Naive thymus-derived CD4-positive, alpha-beta T cell (primary cell): ENCODE measurements at regions not wholly inside any gene's neighbourhood (a gene's known extent, or its start where the extent isn't known, plus 50 kb on each side); places are given as distances from the start of the nearest gene placed in this dataset.

ENCODE experiments used
- ATAC-seq: fragments of 150-1000 bp; cut with Tn5 transposase; 2 replicates; pipeline ENCODE4 v1.10.0; 2021; ENCODE audit warnings: mild to moderate bottlenecking, moderate library complexity
- CTCF ChIA-PET: fragments of 350-600 bp; sonication (Branson Sonifier 250); formaldehyde crosslinking; loops from one replicate; lab custom pipeline; 2021; ENCODE audit warnings: antibody characterized with exemption; lab: Charles Lee
- POLR2A ChIA-PET: fragments of 350-600 bp; sonication (Branson Sonifier 250); formaldehyde crosslinking; loops from one replicate; lab custom pipeline; 2021; ENCODE audit warnings: antibody characterized with exemption, inconsistent platforms; lab: Charles Lee
- DNase-seq, 9 donors: peaks; one replicate each; pipeline versions ENCODE4 v3.0.0 to v3.0.0-alpha.2; 2020 to 2022; ENCODE audit warnings: mixed read lengths in 1 of 9
- H3K27ac ChIP-seq: one replicate; pipeline ENCODE4 v1.7.0; 2013; ENCODE audit warnings: mild to moderate bottlenecking, low read depth, low read length, moderate library complexity
- H3K27me3 ChIP-seq, 2 donors: one replicate each; pipeline ENCODE4 v1.7.0; 2013; ENCODE audit warnings: low read length in 2 of 2, mild to moderate bottlenecking in 2 of 2, moderate library complexity in 2 of 2; ENCODE audit not compliant: control insufficient read depth in 2 of 2, insufficient read depth in 2 of 2
- H3K36me3 ChIP-seq, 3 experiments: 1 replicate in 2 of 3; 2 replicates in 1 of 3; pipeline ENCODE4 v1.7.0; 2013; ENCODE audit warnings: low read length in 3 of 3, mild to moderate bottlenecking in 3 of 3, moderate library complexity in 1 of 3; ENCODE audit not compliant: insufficient read depth in 3 of 3, control insufficient read depth in 2 of 3
- H3K4me1 ChIP-seq, 2 donors: one replicate each; pipeline ENCODE4 v1.7.0; 2013; ENCODE audit warnings: low read length in 2 of 2, mild to moderate bottlenecking in 2 of 2, moderate library complexity in 1 of 2; ENCODE audit not compliant: control insufficient read depth in 2 of 2, insufficient read depth in 2 of 2
- H3K4me3 ChIP-seq: 2 replicates; pipeline ENCODE4 v1.7.0; 2013; ENCODE audit warnings: mild to moderate bottlenecking, low read length
- H3K9me3 ChIP-seq, 3 experiments: 1 replicate in 2 of 3; 2 replicates in 1 of 3; pipeline ENCODE4 v1.7.0; 2013; ENCODE audit warnings: low read length in 3 of 3; ENCODE audit not compliant: control insufficient read depth in 2 of 3
- H3K27ac Mint-ChIP-seq, 9 donors: one replicate each; pipeline ENCODE4 v1.8.0; 2020 to 2022; ENCODE audit warnings: mixed read lengths in 9 of 9, mild to moderate bottlenecking in 8 of 9, moderate library complexity in 5 of 9, inconsistent platforms in 2 of 9
- H3K27me3 Mint-ChIP-seq, 5 donors: one replicate each; pipeline ENCODE4 v1.8.0; 2021 to 2022; ENCODE audit warnings: mixed read lengths in 5 of 5, mild to moderate bottlenecking in 1 of 5
- H3K36me3 Mint-ChIP-seq, 5 donors: one replicate each; pipeline ENCODE4 v1.8.0; 2020 to 2022; ENCODE audit warnings: mixed read lengths in 5 of 5, mild to moderate bottlenecking in 3 of 5, inconsistent platforms in 1 of 5
- H3K4me1 Mint-ChIP-seq, 7 donors: one replicate each; pipeline ENCODE4 v1.8.0; 2020 to 2022; ENCODE audit warnings: mixed read lengths in 7 of 7, mild to moderate bottlenecking in 3 of 7, inconsistent platforms in 1 of 7
- H3K4me3 Mint-ChIP-seq, 10 donors: one replicate each; pipeline ENCODE4 v1.8.0; 2020 to 2022; ENCODE audit warnings: mild to moderate bottlenecking in 10 of 10, mixed read lengths in 10 of 10, moderate library complexity in 6 of 10, inconsistent platforms in 2 of 10
- H3K9me3 Mint-ChIP-seq, 11 donors: one replicate each; pipeline ENCODE4 v1.8.0; 2020 to 2022; ENCODE audit warnings: mixed read lengths in 11 of 11, mild to moderate bottlenecking in 4 of 11, inconsistent platforms in 1 of 11, moderate library complexity in 1 of 11
- intact Hi-C, 2 donors: fragments of 100-400 bp; cut with micrococcal nuclease; formaldehyde crosslinking; loops; one replicate each; pipeline ENCODE4 v1.15.1; 2023

DNA sequence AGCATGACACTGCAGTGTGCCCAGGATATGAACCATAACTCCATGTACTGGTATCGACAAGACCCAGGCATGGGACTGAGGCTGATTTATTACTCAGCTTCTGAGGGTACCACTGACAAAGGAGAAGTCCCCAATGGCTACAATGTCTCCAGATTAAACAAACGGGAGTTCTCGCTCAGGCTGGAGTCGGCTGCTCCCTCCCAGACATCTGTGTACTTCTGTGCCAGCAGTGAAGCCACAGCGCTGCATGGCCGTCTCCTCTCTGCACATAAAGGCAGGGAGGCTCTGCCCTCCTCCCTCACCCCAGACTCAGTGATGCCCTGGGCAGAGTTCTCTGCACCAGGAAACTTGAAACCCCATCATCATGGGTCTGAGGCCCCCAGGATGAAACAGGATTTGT is 70.7 kb upstream of the PRSS58 start:
- Mint-ChIP-seq H3K9me3 (no peaks in the 10 kb centered on the region), H3K27me3 (peaks cover 7 to 22% (median 20%) of the 10 kb centered on the region in 5 donors), H3K27ac (peak overlapping the region in 4 of 9 donors; percentile 27 to 74 (median 52)), H3K36me3 (peaks cover 0 to 4% (median 0%) of the 10 kb centered on the region in 5 donors), H3K4me3 (peak overlapping the region in 6 of 10 donors; percentile 8 to 59 (median 28)), H3K4me1 (peaks cover 3 to 25% (median 15%) of the 10 kb centered on the region in 7 donors)
- H3K27me3 ChIP-seq = no peaks in the 10 kb centered on the region
- no peaks in the 10 kb centered on the region for H3K36me3 ChIP-seq
- DNase-seq = no peak
- H3K27ac ChIP-seq = no peak overlapping the region
- CTCF ChIA-PET = no interaction called here
- H3K4me3 ChIP-seq = no peak overlapping the region
- peaks cover 0 to 9% of the 10 kb centered on the region in 2 donors for H3K4me1 ChIP-seq
- H3K9me3 ChIP-seq = no peaks in the 10 kb centered on the region
- intact Hi-C loops = loop anchor here in 1 of 2 donors (10.0 kb wide), 1 partner anchor 886 kb away; no protein-coding TSS in a partner anchor
- POLR2A ChIA-PET = interaction anchor here (1.2 to 1.8 kb wide), 4 partner anchors 459 to 471 kb away, joined by 3 to 9 read pairs (median 4); no protein-coding TSS in a partner anchor
- no peak for ATAC-seq

DNA sequence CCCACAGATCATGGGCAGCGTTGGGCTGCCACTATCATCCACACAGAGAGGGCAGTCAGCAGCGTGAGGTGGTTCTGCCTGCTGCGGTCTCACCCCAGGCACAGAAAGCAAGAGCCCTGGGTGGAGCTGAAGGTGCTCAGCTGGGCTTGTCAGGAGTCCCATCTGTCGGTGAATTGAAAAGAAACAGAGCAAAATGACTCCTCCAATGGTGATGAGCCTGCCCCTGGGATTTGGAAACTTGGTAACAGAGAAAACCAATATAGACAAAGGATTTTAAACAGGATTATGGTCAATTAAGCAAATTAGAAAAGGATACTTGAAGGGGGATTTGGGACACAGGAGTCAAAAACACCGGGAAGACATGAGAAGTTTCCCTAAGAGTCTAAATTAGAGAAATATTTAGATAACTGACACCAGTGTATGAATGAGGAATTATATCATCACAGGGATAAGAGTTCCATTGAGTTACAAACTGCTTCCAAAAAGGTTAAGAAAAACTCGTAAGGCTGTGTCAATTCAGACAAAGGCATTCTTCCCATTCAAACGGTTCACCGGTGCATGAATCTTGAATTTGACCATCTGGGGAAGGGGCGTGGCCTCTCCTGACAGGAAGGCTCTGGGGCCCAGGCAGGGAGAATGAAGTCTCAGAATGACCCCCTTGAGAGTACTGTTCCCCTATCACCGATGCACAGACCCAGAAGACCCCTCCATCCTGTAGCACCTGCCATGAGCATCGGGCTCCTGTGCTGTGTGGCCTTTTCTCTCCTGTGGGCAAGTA is 70.0 kb upstream of the PRSS58 start:
- peaks cover 7 to 25% (median 20%) of the 10 kb centered on the region in 5 donors for H3K27me3 Mint-ChIP-seq
- ChIA-PET CTCF (no interaction called here), POLR2A (interaction anchor here (0.7 to 5.1 kb wide), 6 partner anchors 15 to 482 kb away, joined by 3 to 67 read pairs (median 5); no protein-coding TSS in a partner anchor)
- H3K27ac ChIP-seq = no peak overlapping the region
- H3K4me1 ChIP-seq = peaks cover 0 to 12% of the 10 kb centered on the region in 2 donors
- H3K4me3 ChIP-seq = no peak overlapping the region
- peak overlapping the region in 8 of 9 donors; percentile 33 to 75 (median 64) for H3K27ac Mint-ChIP-seq
- no peaks in the 10 kb centered on the region for H3K9me3 ChIP-seq
- H3K27me3 ChIP-seq = no peaks in the 10 kb centered on the region
- H3K4me1 Mint-ChIP-seq = peaks cover 3 to 29% (median 19%) of the 10 kb centered on the region in 7 donors
- H3K4me3 Mint-ChIP-seq = peak overlapping the region in 9 of 10 donors; percentile 23 to 67 (median 45)
- intact Hi-C loops = loop anchor here in 1 of 2 donors (10.0 kb wide), 1 partner anchor 887 kb away; no protein-coding TSS in a partner anchor
- no peaks in the 10 kb centered on the region for H3K9me3 Mint-ChIP-seq
- ATAC-seq (no peak), DNase-seq (no peak)
- H3K36me3 ChIP-seq = no peaks in the 10 kb centered on the region
- peaks cover 0 to 4% (median 0%) of the 10 kb centered on the region in 5 donors for H3K36me3 Mint-ChIP-seq

GRCh38 chr7:142323706-142324105 is 65.8 kb upstream of the PRSS58 start:
- CTCF ChIA-PET = interaction anchor here (0.8 to 2.2 kb wide), 11 partner anchors 10 to 682 kb away, joined by 3 to 11 read pairs (median 3); partner anchors contain the start of gene TAS2R38
- H3K36me3 Mint-ChIP-seq = no peaks in the 10 kb centered on the region
- peak; percentile 40 for ATAC-seq
- H3K4me1 Mint-ChIP-seq = peaks cover 5 to 51% (median 34%) of the 10 kb centered on the region in 7 donors
- peak overlapping the region in 7 of 10 donors; percentile 4 to 65 (median 54) for H3K4me3 Mint-ChIP-seq
- Histone ChIP-seq H3K4me1 (peaks cover 0 to 24% of the 10 kb centered on the region in 2 donors), H3K4me3 (no peak overlapping the region), H3K36me3 (no peaks in the 10 kb centered on the region), H3K27ac (peak overlapping the region; percentile 34), H3K27me3 (no peaks in the 10 kb centered on the region), H3K9me3 (no peaks in the 10 kb centered on the region)
- peak in 5 of 9 donors; percentile 25 to 44 (median 41) for DNase-seq
- intact Hi-C loops = loop anchor here (1.0 to 10.0 kb wide), 5 partner anchors 33 to 891 kb away; no protein-coding TSS in a partner anchor
- POLR2A ChIA-PET = interaction anchor here (0.8 to 5.1 kb wide), 8 partner anchors 10 to 527 kb away, joined by 3 to 67 read pairs (median 4); no protein-coding TSS in a partner anchor
- H3K9me3 Mint-ChIP-seq = no peaks in the 10 kb centered on the region
- H3K27ac Mint-ChIP-seq = peak overlapping the region; percentile 17 to 96 (median 80)
- H3K27me3 Mint-ChIP-seq = peaks cover 0 to 23% (median 4%) of the 10 kb centered on the region in 5 donors

GRCh38 chr7:142321391-142321790 is 63.5 kb upstream of the PRSS58 start:
- ATAC-seq = peak; percentile 37
- peaks cover 5 to 40% (median 33%) of the 10 kb centered on the region in 7 donors for H3K4me1 Mint-ChIP-seq
- H3K36me3 Mint-ChIP-seq = no peaks in the 10 kb centered on the region
- H3K27me3 Mint-ChIP-seq = peaks cover 0 to 25% (median 10%) of the 10 kb centered on the region in 5 donors
- H3K4me3 Mint-ChIP-seq = peak overlapping the region; percentile 45 to 87 (median 63)
- DNase-seq = no peak
- intact Hi-C loops = loop anchor here (2.0 to 10.0 kb wide), 3 partner anchors 531 to 893 kb away; no protein-coding TSS in a partner anchor
- no peak overlapping the region for H3K4me3 ChIP-seq
- H3K9me3 ChIP-seq = no peaks in the 10 kb centered on the region
- H3K9me3 Mint-ChIP-seq = no peaks in the 10 kb centered on the region
- POLR2A ChIA-PET = interaction anchor here (0.7 to 3.9 kb wide), 7 partner anchors 14 to 490 kb away, joined by 3 to 70 read pairs (median 29); no protein-coding TSS in a partner anchor
- H3K27ac Mint-ChIP-seq = peak overlapping the region; percentile 15 to 92 (median 81)
- peak overlapping the region; percentile 52 for H3K27ac ChIP-seq
- H3K36me3 ChIP-seq = no peaks in the 10 kb centered on the region
- H3K27me3 ChIP-seq = no peaks in the 10 kb centered on the region
- H3K4me1 ChIP-seq = peaks cover 0 to 24% of the 10 kb centered on the region in 2 donors
- CTCF ChIA-PET = interaction anchor here (0.7 to 5.3 kb wide), 4 partner anchors 18 to 894 kb away, joined by 3 to 32 read pairs (median 16); no protein-coding TSS in a partner anchor

GRCh38 chr7:142320883-142321282 is 63.0 kb upstream of the PRSS58 start:
- H3K36me3 Mint-ChIP-seq = no peaks in the 10 kb centered on the region
- Histone ChIP-seq H3K4me3 (no peak overlapping the region), H3K27me3 (no peaks in the 10 kb centered on the region), H3K27ac (peak overlapping the region; percentile 52), H3K36me3 (no peaks in the 10 kb centered on the region), H3K9me3 (no peaks in the 10 kb centered on the region), H3K4me1 (peaks cover 0 to 24% of the 10 kb centered on the region in 2 donors)
- H3K4me3 Mint-ChIP-seq = peak overlapping the region; percentile 45 to 87 (median 71)
- ATAC-seq (no peak), DNase-seq (no peak)
- ChIA-PET CTCF (interaction anchor here (0.7 to 5.3 kb wide), 5 partner anchors 12 to 894 kb away, joined by 4 to 32 read pairs (median 4); no protein-coding TSS in a partner anchor), POLR2A (interaction anchor here (1.3 to 3.9 kb wide), 7 partner anchors 16 to 491 kb away, joined by 4 to 70 read pairs (median 29); no protein-coding TSS in a partner anchor)
- H3K4me1 Mint-ChIP-seq = peaks cover 5 to 40% (median 33%) of the 10 kb centered on the region in 7 donors
- H3K27me3 Mint-ChIP-seq = peaks cover 0 to 28% (median 10%) of the 10 kb centered on the region in 5 donors
- peak overlapping the region in 8 of 9 donors; percentile 15 to 92 (median 82) for H3K27ac Mint-ChIP-seq
- no peaks in the 10 kb centered on the region for H3K9me3 Mint-ChIP-seq
- intact Hi-C loops = loop anchor here (1.0 to 10.0 kb wide), 8 partner anchors 18 to 894 kb away; no protein-coding TSS in a partner anchor

DNA sequence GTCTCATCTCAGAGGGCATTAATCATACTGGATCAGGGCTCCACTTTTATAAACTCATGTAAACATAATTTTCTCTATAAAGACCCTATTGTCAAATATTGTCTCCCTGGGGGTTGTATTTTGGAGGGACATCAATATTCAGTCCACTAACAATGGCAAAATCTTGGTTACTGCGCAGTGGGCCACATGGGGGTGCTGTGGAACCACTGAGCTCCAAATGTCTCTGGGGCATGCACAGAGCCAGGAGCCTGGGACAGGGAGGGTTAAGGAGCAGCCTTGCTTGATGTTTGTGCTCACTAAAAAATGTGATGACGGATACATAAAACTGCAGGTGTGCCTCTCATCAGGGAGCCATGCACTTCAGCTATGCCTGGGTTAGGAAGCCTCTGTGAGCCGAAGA is 62.1 kb upstream of the PRSS58 start:
- Histone ChIP-seq H3K4me1 (peaks cover 0 to 24% of the 10 kb centered on the region in 2 donors), H3K9me3 (no peaks in the 10 kb centered on the region), H3K27ac (peak overlapping the region; percentile 52), H3K4me3 (no peak overlapping the region), H3K36me3 (no peaks in the 10 kb centered on the region), H3K27me3 (no peaks in the 10 kb centered on the region)
- CTCF ChIA-PET = interaction anchor here (0.7 to 5.3 kb wide), 5 partner anchors 13 to 683 kb away, joined by 3 to 32 read pairs (median 4); no protein-coding TSS in a partner anchor
- Mint-ChIP-seq H3K27ac (peak overlapping the region; percentile 49 to 96 (median 89)), H3K4me1 (peaks cover 1 to 37% (median 30%) of the 10 kb centered on the region in 7 donors), H3K9me3 (no peaks in the 10 kb centered on the region), H3K27me3 (peaks cover 0 to 34% (median 10%) of the 10 kb centered on the region in 5 donors), H3K4me3 (peak overlapping the region; percentile 59 to 88 (median 78)), H3K36me3 (no peaks in the 10 kb centered on the region)
- intact Hi-C loops = loop anchor here (1.0 to 10.0 kb wide), 8 partner anchors 17 to 895 kb away; no protein-coding TSS in a partner anchor
- ATAC-seq = peak; percentile 83
- POLR2A ChIA-PET = interaction anchor here (1.8 to 3.9 kb wide), 6 partner anchors 15 to 492 kb away, joined by 8 to 70 read pairs (median 31); no protein-coding TSS in a partner anchor
- peak in 6 of 9 donors; percentile 43 to 60 (median 52) for DNase-seq
